C4-2B (cell line): ENCODE measurements at regions not wholly inside any gene's neighbourhood (a gene's known extent, or its start where the extent isn't known, plus 50 kb on each side); places are given as distances from the start of the nearest gene placed in this dataset.

Source experiments
- H3K27ac ChIP-seq: fragments of 450-650 bp; 2 replicates; pipeline ENCODE4 v1.5.1; 2017
- ZFX ChIP-seq: fragments of 450-650 bp; IDR thresholded peaks from 2 replicates; pipeline ENCODE4 v1.6.1; 2017
- TF ChIP-seq, protein P1 (sequence below): fragments of 450-650 bp; conservative IDR thresholded peaks from 2 replicates; pipeline ENCODE4 v1.5.1; 2017; ENCODE audit warnings: mild to moderate bottlenecking

DNA sequence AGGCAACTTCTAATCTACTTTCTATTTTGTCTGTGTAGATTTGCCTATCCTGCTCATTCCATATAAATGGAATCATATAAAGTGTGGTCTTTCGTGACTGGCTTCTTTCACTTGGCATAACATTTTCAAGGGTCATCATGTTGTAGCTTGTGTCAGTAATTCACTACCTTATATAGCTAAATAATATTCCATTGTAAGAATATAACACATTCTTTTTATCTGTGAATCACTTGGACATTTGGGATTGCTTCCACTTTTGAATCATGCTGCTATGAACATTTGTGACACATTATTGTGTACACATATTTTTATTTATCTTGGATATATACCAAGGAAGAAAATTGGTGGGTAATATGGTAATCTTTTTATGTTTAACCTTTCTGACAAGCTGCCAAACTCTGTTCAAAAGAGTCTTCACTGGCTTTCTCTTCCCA lies 89.0 kb upstream of the CSNK1A1L start:
- TF ChIP-seq ZFX, result no peak

DNA sequence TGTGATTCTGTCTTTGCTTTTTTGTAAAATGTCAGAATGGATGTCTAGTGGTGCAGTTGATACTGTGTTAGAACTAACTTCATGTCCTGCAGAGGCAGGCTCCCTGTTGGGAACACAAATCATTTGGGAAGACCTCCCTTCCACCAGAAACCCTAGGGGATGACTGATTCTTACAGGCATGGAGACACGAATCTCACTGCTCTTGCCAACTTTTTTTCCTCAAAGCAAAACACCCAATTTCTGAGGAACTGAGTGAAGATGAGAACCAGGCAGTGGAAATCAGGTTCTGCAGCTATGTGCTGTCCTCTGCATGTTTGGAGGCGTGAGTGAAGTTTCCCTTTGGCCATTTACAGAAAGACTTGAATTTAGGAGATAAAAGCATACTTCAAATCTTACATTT lies 87.5 kb upstream of the CSNK1A1L start:
- no peak overlapping the region for H3K27ac ChIP-seq
- TF ChIP-seq, protein P1, sequence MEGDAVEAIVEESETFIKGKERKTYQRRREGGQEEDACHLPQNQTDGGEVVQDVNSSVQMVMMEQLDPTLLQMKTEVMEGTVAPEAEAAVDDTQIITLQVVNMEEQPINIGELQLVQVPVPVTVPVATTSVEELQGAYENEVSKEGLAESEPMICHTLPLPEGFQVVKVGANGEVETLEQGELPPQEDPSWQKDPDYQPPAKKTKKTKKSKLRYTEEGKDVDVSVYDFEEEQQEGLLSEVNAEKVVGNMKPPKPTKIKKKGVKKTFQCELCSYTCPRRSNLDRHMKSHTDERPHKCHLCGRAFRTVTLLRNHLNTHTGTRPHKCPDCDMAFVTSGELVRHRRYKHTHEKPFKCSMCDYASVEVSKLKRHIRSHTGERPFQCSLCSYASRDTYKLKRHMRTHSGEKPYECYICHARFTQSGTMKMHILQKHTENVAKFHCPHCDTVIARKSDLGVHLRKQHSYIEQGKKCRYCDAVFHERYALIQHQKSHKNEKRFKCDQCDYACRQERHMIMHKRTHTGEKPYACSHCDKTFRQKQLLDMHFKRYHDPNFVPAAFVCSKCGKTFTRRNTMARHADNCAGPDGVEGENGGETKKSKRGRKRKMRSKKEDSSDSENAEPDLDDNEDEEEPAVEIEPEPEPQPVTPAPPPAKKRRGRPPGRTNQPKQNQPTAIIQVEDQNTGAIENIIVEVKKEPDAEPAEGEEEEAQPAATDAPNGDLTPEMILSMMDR, result no peak
- TF ChIP-seq ZFX, result no peak

More for the DNA sequence above, 89.0 kb upstream of the CSNK1A1L start:
- no peak overlapping the region for H3K27ac ChIP-seq

DNA sequence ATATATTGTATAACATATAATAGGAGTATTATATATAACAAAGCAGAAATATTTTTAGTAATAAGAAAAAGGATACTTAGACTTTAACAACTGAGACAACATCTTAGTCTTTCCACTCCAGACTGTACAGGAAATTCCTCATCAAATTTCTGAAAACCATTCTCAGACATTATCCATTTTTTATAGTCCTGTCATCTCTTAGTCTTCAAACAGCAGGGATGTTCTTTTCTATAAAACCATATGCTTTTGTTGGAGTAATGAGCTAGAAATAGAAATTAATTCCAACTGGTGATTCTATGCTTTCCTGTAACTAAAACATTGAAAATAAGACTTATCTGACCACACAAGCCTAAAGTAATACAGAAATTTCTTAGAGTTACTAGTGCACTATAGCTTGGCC lies 82.2 kb upstream of the CSNK1A1L start:
- no peak for TF ChIP-seq ZFX
- TF ChIP-seq, protein P1, result no peak
- H3K27ac ChIP-seq, result no peak overlapping the region

DNA sequence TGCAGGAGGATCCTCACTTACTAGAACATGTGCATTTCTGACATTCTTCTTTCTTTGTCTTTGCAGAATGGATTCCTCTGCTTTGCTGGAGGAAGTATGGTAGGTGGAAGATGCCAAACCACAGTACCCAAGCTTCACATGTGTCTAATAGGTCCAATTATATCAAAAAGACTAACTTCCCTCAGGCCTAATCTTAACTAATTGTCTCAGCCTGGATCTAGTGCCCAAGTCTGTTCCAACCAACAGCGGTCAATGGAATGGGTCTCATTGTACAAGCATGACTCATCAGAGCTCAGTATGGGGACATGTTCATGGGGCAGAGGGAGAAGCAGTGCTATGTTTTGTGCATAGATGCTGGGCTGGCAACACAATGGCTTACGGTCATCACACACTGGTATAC lies 81.6 kb upstream of the CSNK1A1L start:
- TF ChIP-seq ZFX, result no peak
- TF ChIP-seq, protein P1, result no peak
- H3K27ac ChIP-seq, result no peak overlapping the region

DNA sequence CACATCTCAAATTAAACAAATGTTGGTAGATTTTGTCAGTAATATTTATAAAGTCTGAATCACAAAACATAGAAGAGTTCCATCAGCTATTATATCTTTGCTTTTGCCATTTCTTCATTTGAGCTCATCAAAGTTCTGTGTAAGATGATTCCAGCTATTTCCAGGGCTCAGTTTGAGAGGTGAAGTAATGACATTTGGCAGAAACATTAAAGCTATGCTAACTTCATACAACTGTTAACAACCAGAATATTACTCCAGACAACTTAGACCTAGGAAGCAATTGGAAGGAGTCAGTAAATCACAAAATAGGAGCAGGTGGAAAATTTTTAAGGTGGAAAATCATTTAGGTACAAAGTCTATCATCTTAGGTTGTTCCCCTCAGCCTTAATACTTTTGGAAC lies 76.2 kb upstream of the CSNK1A1L start:
- TF ChIP-seq, protein P1, result no peak
- H3K27ac ChIP-seq, result no peak overlapping the region

DNA sequence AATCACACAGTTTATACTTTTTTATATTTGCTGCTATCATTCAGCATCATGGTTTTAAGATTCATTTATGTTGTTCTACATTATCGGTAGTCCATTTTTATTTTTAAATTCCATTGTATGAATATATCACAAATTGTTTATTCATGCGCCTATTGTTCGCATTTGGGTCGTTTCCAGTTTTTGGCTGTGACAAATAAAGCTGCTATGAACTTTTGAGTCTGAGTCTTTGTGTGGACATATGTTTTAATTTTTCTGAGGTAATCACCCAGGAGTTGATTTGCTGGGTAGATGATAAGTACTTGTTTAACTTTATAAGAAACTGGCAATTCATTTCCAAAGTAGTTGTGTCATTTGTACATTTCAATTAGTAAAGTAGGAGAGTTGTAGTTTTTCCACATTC lies 74.2 kb upstream of the CSNK1A1L start:
- no peak for TF ChIP-seq ZFX
- TF ChIP-seq, protein P1, result no peak
- H3K27ac ChIP-seq, result no peak overlapping the region

DNA sequence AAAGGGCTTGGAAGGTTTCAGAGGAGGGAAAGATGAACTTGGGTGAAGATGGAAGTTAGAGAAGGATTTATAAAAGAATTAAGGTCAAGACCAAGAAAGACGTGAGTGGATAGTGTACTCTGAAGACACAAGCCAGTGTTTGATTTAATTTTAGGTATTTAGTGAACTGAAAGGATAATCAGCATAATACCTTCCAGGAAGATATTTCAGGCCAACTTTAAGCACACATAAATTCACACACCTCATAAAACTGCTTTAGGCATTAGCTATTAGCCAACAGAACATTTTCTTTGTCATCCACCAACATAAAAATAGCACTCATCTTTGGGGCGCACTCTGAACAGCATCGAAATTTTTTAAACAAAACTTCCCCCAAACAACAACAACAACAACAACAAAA lies 71.7 kb upstream of the CSNK1A1L start:
- H3K27ac ChIP-seq, result no peak overlapping the region
- TF ChIP-seq, protein P1, result no peak
- no peak for TF ChIP-seq ZFX

DNA sequence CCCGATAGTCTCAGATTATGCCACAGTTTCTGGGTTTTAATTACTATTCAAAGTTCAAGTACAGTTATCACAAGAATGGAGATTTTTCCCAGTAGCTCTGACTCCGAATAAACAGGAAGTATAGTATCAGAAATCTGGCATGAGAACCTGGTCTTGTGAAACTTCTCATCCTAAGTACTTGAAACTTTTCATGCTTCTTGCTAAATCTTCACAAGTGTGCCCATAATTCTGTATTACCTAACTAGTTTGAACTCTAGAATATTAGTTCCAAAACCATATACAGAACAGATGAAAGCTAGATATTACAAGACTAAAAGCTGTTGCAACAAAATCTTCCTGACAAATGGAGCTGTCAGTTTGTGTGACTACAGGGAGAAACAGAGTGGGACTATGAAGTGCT lies 70.5 kb upstream of the CSNK1A1L start:
- TF ChIP-seq, protein P1, result no peak
- no peak for TF ChIP-seq ZFX
- H3K27ac ChIP-seq, result no peak overlapping the region
